ENCODE measurements at regions not wholly inside any gene's neighbourhood (a gene's known extent, or its start where the extent isn't known, plus 50 kb on each side); places are given as distances from the start of the nearest gene placed in this dataset.

DNA sequence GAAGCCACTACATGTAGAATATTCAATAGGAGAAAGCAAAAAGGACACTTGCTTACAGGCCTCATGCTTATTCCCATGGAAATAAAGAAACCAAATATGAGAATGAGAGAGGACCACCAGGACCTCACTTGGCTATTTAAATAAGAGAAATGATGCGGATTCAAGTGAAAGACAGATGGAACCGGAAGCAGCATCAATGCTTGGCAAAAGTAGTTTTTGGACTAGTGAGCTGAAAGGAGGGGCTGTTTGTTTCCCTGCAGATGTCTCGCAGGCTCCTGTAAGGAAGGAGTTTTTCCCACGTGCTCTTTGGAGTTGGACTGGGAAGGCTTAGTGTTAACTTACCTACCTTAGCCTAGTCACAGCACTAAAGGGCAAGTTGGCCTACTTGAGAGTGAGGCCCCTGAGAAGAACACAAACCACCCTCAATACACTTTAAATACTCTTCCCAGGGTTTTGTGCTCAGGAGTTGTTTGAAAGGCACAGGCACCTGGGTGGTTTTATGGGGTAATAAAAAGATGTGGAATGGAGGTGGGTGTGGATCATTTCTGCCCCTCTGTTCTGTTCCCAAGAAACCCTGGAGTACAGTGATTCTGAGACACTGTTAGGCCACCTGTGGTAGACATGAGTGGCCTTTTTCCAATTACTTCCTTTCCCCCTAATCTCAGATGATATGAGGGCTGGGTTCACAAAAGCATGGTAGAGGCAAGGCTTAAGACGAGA is 113.3 kb upstream of the C1GALT1C1 start:
- no peaks in the 10 kb centered on the region for H3K36me3 ChIP-seq (ENCODE audit: control insufficient read depth in 2 of 3, insufficient read depth in 3 of 3, low read length in 3 of 3)
- intact Hi-C loops (cut with DNase I), result no loop called here
- no peak for DNase-seq
- no peaks in the 10 kb centered on the region for H3K9me3 ChIP-seq (ENCODE audit: control insufficient read depth in 2 of 3, insufficient read depth in 1 of 3, low read length in 3 of 3)
- H3K27ac ChIP-seq (ENCODE audit: low read depth in 2 of 2, low read length in 2 of 2), result no peak overlapping the region
- H3K9ac ChIP-seq (ENCODE audit: low read length in 3 of 3), result no peak overlapping the region
- no peak overlapping the region for H3K4me3 ChIP-seq (ENCODE audit: low read length in 3 of 3)
- no peaks in the 10 kb centered on the region for H3K4me1 ChIP-seq (ENCODE audit: control insufficient read depth in 2 of 3, insufficient read depth in 2 of 3, low read depth in 1 of 3, low read length in 3 of 3)
- TF ChIP-seq CTCF (IDR thresholded peaks at IDR 0.05; ENCODE audit: borderline replicate concordance, extremely low read depth, insufficient read depth), result no peak
- no peak for FAIRE-seq
- H3K27me3 ChIP-seq (ENCODE audit: control insufficient read depth, insufficient read depth, low read length), result no peaks in the 10 kb centered on the region

GRCh38 chrX:120741452-120741851 is 111.6 kb upstream of the C1GALT1C1 start:
- no peaks in the 10 kb centered on the region for H3K9me3 ChIP-seq (ENCODE audit: control insufficient read depth in 2 of 3, insufficient read depth in 1 of 3, low read length in 3 of 3)
- intact Hi-C loops (cut with DNase I), result no loop called here
- H3K4me3 ChIP-seq (ENCODE audit: low read length in 3 of 3), result no peak overlapping the region
- no peak for TF ChIP-seq CTCF (IDR thresholded peaks at IDR 0.05; ENCODE audit: borderline replicate concordance, extremely low read depth, insufficient read depth)
- H3K4me1 ChIP-seq (ENCODE audit: control insufficient read depth in 2 of 3, insufficient read depth in 2 of 3, low read depth in 1 of 3, low read length in 3 of 3), result no peaks in the 10 kb centered on the region
- H3K9ac ChIP-seq (ENCODE audit: low read length in 3 of 3), result no peak overlapping the region
- no peaks in the 10 kb centered on the region for H3K36me3 ChIP-seq (ENCODE audit: control insufficient read depth in 2 of 3, insufficient read depth in 3 of 3, low read length in 3 of 3)
- H3K27me3 ChIP-seq (ENCODE audit: control insufficient read depth, insufficient read depth, low read length), result no peaks in the 10 kb centered on the region
- DNase-seq (no peak), FAIRE-seq (no peak)
- no peak overlapping the region for H3K27ac ChIP-seq (ENCODE audit: low read depth in 2 of 2, low read length in 2 of 2)

GRCh38 chrX:120740072-120740471 is 110.2 kb upstream of the C1GALT1C1 start:
- Histone ChIP-seq H3K4me1 (ENCODE audit: control insufficient read depth in 2 of 3, insufficient read depth in 2 of 3, low read depth in 1 of 3, low read length in 3 of 3) (no peaks in the 10 kb centered on the region), H3K4me3 (ENCODE audit: low read length in 3 of 3) (no peak overlapping the region), H3K27ac (ENCODE audit: low read depth in 2 of 2, low read length in 2 of 2) (no peak overlapping the region), H3K27me3 (ENCODE audit: control insufficient read depth, insufficient read depth, low read length) (no peaks in the 10 kb centered on the region), H3K9me3 (ENCODE audit: control insufficient read depth in 2 of 3, insufficient read depth in 1 of 3, low read length in 3 of 3) (no peaks in the 10 kb centered on the region), H3K9ac (ENCODE audit: low read length in 3 of 3) (no peak overlapping the region), H3K36me3 (ENCODE audit: control insufficient read depth in 2 of 3, insufficient read depth in 3 of 3, low read length in 3 of 3) (no peaks in the 10 kb centered on the region)
- FAIRE-seq (no peak), DNase-seq (no peak)
- TF ChIP-seq CTCF (IDR thresholded peaks at IDR 0.05; ENCODE audit: borderline replicate concordance, extremely low read depth, insufficient read depth), result no peak
- intact Hi-C loops (cut with DNase I), result no loop called here

GRCh38 chrX:120739300-120739699 is 109.4 kb upstream of the C1GALT1C1 start:
- intact Hi-C loops (cut with DNase I), result no loop called here
- Histone ChIP-seq H3K36me3 (ENCODE audit: control insufficient read depth in 2 of 3, insufficient read depth in 3 of 3, low read length in 3 of 3) (no peaks in the 10 kb centered on the region), H3K9ac (ENCODE audit: low read length in 3 of 3) (no peak overlapping the region), H3K4me3 (ENCODE audit: low read length in 3 of 3) (no peak overlapping the region), H3K9me3 (ENCODE audit: control insufficient read depth in 2 of 3, insufficient read depth in 1 of 3, low read length in 3 of 3) (no peaks in the 10 kb centered on the region), H3K27ac (ENCODE audit: low read depth in 2 of 2, low read length in 2 of 2) (no peak overlapping the region), H3K27me3 (ENCODE audit: control insufficient read depth, insufficient read depth, low read length) (no peaks in the 10 kb centered on the region), H3K4me1 (ENCODE audit: control insufficient read depth in 2 of 3, insufficient read depth in 2 of 3, low read depth in 1 of 3, low read length in 3 of 3) (no peaks in the 10 kb centered on the region)
- no peak for FAIRE-seq
- TF ChIP-seq CTCF (IDR thresholded peaks at IDR 0.05; ENCODE audit: borderline replicate concordance, extremely low read depth, insufficient read depth), result no peak
- no peak for DNase-seq
